HG03565 (cell line): ENCODE measurements at regions not wholly inside any gene's neighbourhood (a gene's known extent, or its start where the extent isn't known, plus 50 kb on each side); places are given as distances from the start of the nearest gene placed in this dataset.

ENCODE experiments used
- ATAC-seq: cut with Tn5 transposase; IDR thresholded peaks from one replicate; pipeline ENCODE4 v1.9.1; 2021; ENCODE audit warnings: mild to moderate bottlenecking, moderate library complexity; ENCODE audit not compliant: unreplicated experiment

DNA sequence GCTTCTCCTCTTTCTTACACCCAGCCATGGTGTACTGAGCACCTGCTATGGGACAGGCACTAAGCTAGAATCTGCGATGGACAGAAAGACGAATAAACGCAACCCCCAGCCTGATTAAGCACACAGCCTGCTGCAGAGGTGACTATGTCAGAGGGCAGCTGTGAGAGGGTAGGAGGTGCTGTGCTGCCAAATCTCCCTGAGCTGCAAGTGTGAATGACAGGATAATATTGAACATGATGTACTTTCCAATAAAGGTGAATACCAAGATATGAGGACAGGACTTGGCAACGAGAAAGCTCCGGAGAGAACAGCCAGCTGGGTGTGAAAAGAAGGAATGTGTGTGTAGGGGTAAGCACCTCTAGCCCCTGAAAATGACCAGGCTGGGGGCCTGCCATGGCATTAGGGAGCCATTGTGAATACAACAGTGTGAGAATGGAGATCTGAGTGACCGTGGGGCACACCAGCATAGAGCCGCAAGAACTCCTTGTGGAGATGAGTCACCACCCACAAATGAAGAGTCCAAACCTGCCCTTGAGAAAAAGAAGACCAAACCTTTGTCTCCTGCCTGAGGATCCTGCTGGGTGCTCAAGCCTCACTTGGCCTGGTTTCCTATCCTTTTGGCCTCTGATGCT is 83.0 kb upstream of the ATF3 start:
- no peak for ATAC-seq

DNA sequence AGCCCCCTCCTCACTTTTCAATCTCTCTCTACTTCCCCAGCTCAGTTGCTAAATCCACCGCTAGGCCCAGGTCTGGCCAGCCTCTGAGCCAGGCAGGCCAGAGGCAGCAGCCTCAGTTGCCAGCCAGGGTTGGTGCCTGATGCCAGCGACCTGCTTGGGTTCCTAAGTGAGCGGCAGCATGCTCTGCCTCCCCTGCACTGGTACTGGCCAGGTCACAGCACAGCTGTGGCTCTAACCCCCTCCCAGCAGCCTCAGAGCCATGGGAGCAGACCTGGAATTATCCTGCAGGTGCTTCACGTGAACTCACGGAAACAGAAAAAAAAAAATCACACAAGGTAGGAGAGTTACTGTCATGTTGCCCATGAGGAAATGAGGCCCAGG is 82.5 kb upstream of the ATF3 start:
- ATAC-seq = no peak

DNA sequence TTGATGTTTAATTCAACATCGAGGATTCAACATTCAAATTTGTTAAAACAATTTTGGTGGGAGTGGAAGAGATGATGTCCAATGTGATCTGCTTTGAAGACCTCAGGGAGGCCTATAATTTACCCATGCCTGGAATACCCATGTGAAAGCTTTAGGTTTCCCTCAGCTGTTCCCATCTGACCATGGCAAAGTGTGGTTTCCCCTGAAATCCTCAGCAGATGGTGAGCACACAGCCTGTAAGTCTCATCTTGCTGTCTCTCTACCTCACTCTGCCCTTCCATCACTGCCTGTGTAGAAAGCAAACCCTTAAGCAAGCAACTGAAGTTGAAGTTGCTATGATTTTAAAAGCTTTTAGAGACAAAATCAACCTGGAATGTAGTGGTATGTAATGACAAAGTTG is 80.1 kb upstream of the ATF3 start:
- ATAC-seq = no peak

DNA sequence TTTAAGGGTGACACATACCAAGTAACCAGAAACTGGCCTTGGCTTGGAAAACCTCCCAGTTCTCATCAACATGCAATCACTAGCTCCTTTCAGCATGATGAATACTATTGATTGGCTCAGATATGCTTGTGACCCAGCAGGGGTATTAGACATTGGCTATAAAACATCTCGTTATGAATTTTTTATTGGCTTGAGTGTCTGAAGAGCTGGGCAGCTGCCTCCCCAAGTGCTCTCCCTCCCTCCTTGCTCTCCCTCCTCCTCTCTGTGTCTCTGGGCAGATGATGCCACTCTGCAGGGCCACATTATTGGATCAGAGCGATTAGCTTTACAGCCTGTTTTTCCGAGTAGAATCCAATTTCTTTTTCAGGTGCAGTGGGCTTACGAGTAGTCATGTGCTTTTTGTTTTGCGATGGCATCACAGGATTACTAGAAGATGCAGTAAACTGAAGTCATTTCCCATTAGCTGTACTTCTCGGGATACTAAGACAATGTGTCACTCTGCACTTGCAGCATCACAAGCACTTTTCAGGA is 79.3 kb upstream of the ATF3 start:
- no peak for ATAC-seq

DNA sequence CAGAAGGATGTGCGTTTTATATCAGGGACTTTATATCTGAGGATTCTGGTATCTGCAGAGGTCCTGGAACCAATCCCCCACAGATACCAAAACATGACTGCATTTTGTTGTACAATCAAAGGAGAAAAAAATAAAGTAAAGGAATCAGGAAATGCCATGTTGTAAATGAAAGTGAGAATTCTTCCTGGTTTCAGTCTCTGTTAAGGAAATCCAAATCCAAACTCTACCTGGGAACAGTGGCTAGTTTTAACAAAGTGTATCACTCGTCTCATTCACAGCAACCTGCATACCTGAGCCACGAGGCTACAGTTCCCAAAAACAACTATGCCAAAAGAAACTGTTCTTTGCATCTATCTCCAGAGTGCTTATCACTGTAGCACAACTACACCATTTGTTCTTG is 77.3 kb upstream of the ATF3 start:
- ATAC-seq = no peak

DNA sequence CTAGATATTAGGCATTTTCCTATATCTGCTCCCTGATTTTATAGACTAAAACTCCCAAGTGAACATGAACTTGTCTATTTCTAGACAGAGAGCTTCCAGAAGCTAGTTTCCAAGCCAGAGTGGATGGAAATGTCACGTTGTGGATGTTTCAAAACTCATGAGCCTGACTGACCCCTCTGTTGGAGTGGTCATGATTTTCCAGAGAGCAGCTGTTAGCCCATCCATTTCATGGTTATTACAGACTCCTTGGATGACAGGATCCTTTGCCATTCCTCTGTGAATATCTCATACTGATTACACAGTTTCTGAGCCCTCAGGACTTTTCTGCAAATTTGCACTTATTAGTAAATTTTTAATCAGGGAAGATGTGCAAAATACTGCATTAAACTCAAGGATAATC is 76.8 kb upstream of the ATF3 start:
- ATAC-seq = no peak

DNA sequence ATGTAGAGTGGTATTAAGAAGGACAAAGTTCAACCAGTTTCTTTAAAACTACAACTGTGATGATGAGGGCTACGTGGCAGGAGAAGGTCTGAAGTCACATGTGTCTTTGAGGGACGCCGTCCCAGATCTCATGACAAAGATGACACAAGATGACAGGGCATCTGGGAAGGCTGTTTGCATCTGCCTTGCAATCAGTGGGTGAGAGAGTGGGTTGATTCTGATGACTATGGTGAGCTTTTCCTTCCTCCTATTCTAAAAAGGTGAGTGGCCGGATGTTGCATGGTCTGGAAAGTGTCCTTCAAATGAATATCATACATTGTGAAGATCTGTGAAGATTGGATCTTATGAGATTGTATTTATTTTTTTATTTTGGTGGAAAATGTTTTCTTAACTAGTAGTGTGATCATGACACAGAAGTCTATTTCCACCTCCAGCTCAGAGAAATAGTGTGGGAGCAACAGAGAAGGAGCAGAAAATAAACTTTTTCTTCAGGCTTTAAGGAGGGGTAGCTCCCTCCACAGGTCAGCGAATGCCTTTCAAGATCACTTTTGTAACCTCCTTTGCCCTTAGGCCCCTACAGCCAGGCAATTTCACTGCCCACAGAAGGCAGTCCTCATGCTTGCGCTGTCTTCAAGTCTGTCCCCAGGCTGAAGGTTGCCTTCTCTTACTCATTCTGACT is 76.0 kb upstream of the ATF3 start:
- ATAC-seq = no peak

DNA sequence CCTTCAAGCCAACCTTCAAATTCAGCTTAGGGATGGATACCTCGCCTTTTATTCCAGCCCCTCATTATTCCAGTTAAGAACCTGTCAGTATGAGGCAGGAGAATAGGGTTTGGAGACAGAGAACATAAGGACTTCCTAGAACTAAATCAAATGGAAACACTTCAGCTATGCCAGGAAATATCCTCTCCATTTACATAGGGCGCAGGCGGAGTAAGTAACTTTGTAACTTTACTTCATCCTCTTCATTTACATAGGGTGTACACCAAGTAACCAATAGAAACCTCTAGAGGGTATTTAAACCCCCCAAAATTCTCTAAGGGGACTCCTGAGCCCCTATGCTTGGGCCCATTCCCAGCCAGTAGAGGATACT is 75.4 kb upstream of the ATF3 start:
- no peak for ATAC-seq

DNA sequence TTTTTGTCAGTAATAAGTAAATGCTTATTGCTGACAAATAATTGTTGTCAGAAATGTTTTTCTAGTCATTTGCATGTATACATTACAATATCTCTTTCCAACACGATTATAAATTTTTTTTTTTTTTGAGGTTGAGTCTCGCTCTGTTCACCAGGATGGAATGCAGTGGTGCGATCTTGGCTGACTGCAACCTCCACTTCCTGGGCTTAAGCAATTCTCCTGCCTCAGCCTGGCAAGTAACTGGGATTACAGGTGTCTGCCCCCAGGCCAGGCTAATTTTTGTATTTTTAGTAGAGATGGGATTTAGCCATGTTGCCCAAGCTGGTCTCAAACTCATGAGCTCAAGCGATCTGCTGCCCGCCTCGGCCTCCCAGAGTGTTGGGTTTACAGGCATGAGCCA is 72.0 kb upstream of the ATF3 start:
- no peak for ATAC-seq

DNA sequence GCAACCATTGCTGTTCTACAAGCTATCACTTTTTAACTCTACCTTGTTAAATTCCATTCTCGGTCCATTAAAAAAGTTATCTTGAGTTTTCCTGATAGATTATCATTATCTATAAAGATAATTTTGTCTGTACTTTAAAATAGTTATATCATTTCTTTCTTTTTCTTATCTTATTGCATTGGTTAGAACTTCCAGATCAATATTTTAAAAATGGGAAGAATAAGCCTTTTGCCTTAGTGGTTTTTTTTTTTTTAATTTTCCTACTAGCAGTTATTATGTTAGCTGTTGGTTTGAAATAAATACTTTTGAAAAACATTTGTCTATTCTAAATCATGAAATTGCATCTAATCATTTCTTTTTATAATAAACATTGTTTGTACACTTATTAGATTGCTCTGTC is 71.0 kb upstream of the ATF3 start:
- no peak for ATAC-seq

DNA sequence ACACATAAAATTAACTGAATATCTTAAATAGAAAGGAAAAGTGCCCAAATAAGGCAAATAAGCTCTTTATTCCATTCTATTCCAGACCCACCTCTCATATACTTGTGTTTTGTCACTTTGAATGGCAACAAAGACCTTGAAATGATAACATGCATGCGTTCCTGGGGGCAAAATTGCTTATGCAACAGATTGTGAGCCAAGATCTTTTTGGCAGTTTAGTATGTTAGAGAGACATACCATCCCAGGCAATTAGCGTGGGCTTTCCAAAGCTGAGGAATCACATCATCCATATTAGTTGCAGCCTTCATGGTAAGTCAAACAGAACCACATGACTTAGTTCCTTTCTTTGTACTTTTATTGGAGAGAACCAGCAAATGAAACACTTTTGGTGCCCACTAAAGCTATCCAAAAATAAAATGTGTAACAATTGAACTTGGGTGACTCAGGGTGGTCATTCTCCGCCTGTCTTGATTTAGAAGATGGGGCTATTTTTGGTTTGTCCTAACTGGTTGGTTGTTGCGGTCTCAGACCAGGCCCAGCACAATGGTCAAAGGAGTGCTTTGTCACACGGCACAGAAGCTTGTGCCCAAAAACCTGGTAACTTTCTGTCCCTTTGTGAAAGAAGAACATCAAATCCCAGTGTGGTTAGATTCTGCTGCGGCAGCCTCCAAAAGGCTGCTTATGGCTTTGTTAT is 68.7 kb upstream of the ATF3 start:
- ATAC-seq = no peak

DNA sequence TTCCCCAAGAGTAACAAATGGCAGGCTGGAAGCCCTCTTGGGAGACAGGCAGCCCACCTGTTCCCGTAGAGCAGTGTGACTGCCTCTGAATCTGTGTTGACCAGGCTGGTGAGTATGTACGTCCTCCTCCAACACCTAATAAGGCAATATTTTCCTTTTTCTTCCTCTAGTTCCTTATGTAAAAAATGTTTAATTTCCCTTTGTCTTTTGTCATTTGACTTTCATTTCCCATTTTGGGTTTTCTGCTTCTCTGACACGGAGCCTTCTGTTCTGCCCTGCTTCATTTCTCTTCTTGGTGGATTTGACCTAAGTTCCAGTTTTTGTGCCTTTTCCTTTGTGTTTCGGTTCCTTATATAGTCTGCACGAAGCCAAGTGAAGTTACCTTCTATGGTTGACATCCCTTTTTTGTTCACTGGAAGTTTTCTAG is 65.8 kb upstream of the ATF3 start:
- no peak for ATAC-seq

DNA sequence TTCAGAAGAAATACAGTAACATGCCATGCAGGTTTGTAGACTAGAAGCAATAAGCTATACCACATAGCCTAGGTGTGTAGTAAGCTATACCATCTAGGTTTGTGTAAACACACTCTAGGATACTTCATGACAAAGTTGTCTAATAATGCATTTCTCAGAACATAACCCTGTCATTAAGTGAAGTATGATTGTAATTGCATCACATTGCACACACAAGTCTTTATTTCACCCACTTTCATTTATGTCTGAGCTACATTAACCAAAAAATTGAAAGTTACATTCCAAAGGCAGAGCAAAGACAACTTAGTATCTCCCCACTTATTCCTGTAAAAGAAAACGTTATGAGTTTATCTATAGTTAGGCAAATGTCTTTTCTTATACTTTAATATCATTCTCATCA is 64.5 kb upstream of the ATF3 start:
- no peak for ATAC-seq

DNA sequence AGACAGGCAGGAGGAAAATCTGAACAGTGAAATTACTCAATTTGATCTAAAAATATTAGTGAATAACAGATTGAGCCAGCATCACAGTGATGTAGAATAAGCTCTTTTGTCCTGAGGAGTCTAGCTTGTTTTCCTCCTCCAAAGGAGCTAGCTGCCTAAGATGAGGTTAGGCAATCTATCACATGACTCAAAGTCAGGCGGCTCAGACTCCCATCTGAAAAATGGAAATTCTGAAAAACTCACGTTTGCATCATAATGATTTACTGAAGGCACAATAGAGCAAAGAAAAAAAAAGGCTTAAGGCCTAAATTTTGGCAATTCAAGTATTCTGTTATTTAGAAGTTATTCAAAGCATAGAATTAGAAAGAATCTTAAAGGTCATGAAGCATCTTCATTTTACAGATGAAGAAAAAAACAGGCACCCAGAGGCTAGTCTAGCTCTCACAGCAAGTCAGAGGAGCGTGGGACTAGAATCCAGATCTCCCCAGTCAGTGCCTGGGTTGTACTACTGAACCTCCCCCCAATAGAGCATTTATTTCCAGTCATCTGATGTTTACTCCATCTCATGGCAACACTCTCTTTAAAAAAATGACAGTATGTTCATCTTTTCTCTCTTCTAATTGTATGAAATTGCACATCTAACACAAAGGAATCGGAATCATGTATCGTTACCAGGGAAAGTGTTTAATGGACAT is 62.5 kb upstream of the ATF3 start:
- ATAC-seq = no peak

DNA sequence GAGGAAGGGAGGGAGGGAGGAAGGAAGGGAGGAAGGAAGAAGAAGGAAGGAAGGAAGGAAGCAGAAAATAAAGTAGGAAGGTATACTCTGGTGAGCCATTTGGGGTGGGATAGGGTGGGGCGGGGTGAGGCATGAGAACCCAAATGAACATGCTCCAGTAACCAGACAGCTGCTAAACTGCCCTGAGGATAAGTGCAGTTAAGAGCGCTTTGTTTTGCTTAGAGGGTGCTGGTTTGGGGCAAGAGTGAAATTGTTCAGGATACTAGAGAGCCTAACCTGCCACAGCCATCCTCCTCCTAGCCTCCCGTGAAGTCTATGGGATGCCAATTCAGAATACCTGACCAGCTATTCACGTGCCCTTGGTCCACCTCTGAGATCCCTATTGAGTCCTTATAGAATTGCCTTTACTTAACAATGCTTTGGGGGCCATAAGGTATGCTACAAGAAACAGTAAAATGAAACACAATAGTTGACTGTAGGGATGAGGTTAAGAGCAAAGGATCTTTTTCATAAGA is 59.0 kb upstream of the ATF3 start:
- ATAC-seq = no peak

DNA sequence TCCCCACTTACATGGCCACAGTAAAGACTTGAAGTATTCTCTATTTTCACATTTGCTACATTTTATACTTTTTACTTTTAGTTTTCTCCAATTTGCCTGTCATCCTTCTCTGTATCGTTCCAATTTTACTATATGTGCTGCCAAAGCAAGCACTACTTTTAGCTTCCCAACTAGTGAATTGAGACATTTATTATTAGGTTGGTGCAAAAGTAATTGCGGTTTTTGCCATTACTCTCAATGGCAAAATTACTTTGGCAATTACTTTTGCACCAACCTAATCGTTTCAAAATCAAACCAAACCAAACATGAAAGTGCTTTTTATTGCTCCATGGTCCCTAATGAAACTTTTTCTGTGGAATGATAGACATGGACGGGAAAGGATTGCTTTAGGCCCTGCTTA is 56.6 kb upstream of the ATF3 start:
- ATAC-seq = no peak

DNA sequence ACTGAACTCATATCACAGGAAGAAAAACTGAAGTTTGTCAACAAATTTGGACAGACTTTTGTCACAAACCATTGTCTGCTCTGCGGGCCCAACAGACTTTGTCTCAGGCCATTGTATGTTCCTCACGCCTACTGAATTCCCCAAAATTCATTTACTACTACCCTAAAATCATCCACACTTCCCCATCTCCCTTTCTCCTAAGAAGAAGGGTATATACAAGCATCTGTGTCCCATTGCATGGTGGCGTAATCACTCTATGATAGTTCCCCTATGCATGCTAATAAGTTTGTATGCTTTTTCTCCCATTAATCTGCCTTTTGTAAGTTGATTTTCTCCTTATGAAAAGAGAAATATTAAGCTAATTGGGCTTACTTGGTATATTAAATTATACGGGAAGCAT is 54.9 kb upstream of the ATF3 start:
- no peak for ATAC-seq

DNA sequence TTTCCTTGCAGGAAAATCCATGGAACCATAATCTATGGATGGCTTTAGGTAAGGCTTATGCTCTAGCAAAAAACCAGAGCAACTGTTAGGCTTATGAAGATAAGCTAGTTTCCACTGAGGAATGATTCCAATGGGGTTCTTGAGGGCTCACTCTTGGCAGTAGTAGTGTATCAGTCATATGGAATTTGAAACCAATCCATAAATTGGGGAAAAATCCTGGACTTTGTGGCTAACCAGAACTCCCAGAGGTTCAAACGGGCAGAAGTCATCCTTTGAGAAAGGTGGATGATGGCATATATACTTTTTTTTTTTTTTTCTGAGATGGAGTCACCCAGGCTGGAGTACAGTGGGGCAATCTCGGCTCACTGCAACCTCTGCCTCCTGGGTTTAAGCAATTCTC is 54.2 kb upstream of the ATF3 start:
- ATAC-seq = no peak

DNA sequence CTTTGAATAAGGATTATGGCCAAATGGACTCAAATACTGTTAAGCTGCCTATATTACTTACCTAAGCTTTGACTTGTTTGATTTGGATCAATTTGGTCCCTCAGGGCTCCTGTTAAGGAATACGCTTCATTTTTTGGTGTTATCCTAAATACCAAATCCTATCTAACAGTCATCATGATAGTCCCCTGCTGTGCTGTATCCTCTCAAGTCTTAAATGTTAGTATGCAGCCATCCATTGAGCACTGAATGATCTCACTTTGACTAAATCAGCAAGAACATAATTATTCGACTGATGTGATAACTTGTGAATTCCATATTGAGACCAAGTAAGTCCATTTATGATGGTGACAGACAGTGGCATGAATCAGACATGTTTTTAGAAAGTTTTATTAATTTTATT is 53.1 kb upstream of the ATF3 start:
- no peak for ATAC-seq

DNA sequence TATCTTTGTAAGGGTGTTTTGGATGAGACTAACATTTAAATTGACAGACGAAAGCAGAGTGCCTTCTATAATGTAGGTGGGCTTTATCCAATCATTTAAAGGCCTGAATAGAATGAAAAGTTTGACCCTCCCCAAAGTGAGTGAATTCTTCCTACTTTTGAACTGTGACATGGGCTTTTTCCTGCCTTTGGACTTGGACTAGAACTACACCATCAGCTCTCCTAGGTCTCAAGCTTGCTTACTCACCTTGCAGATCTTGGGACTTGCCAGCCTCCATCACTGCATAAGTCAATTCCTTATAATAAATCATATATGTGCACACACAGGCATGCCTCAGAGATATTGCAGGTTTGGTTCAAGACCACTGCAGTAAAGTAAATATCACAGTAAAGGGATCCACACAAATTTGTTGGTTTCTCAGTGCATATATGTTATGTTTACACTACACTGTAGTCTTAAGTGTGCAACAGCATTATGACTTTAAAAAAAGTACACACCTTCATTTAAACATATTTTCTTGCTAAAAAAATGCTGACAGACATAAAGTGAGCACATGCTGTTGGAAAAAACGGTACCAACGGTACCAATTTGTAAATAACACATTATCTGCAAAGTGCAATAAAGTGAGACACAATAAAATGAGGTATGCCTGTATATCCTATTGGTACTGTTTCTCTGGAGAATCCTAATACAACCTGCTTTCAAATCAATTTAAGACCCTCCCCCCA is 51.6 kb upstream of the ATF3 start:
- ATAC-seq = no peak
